ENCODE measurements at regions not wholly inside any gene's neighbourhood (a gene's known extent, or its start where the extent isn't known, plus 50 kb on each side); places are given as distances from the start of the nearest gene placed in this dataset.
A peak's percentile ranks its signal among the peaks of the same experiment; 100 is the strongest.
"Not testable (repeated sequence)": the region's sequence is repeated elsewhere in the genome, so short reads cannot be mapped to it uniquely, and the experiment has no call there.

DNA sequence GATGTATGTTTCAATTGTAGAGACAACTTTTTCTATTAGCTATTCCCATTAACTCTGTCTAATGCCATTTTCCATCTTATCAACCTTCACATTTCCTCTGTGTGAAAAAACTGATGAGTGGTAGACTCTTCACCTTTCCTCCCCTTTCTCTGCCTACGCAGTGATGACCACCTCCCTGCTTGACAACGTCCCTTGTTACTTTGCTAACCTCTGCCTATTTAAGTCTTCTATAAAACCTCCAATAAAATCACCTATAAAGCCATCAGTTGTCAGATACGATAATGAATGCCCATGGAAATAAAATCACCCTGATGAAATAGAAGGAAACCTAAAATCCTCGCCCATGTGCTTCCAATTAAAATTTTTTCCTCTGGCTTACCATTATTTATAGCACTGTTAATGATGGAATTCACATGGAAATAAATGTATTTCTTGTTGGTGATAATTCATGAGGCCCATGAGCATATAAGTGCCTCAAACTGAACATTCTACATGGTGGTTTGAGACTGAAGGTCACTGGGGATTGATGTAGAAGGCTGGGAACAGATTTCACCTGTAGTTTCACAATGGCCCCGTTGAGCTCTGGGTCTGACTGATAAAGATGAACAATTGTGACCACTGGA, 1454.0 kb upstream of the SEL1L start:
- no peaks in the 10 kb centered on the region for H3K36me3 ChIP-seq (ENCODE audit: low read depth)
- no peak overlapping the region for H2AFZ ChIP-seq
- H3K9ac ChIP-seq, result no peak overlapping the region
- no peaks in the 10 kb centered on the region for H3K9me3 ChIP-seq (ENCODE audit: low read depth)
- 5 to 6% methylated on average over 5 of the region's 5 CpGs for WGBS, 2 experiments (ENCODE audit: low coverage in 1 of 2, low lambda C conversion rate in 2 of 2, missing lambda C conversion rate in 2 of 2)
- no peak overlapping the region for H3K4me2 ChIP-seq (ENCODE audit: unreplicated experiment)
- in situ Hi-C loops (cut with MboI), result no loop called here
- H3K27ac ChIP-seq, result no peak overlapping the region
- TF ChIP-seq EZH2 (IDR thresholded peaks at IDR 0.05; ENCODE audit: insufficient read depth, poor library complexity, severe bottlenecking), result no peak
- TF ChIP-seq EZH2phosphoT487 (IDR thresholded peaks at IDR 0.05; ENCODE audit: insufficient read depth, low read depth), result no peak
- no peaks in the 10 kb centered on the region for H3K79me2 ChIP-seq (ENCODE audit: insufficient read depth)
- no peaks in the 10 kb centered on the region for H3K9me2 ChIP-seq (ENCODE audit: insufficient read depth)
- H3F3A ChIP-seq (ENCODE audit: insufficient read depth), result no peaks in the 10 kb centered on the region
- DNase-seq, result no peak
- H4K20me1 ChIP-seq (ENCODE audit: insufficient read depth), result no peaks in the 10 kb centered on the region
- H3K4me3 ChIP-seq, result no peak overlapping the region
- no peaks in the 10 kb centered on the region for H3K27me3 ChIP-seq (replicated peaks; ENCODE audit: insufficient read depth)
- H3K4me1 ChIP-seq (ENCODE audit: insufficient read depth), result no peaks in the 10 kb centered on the region

DNA sequence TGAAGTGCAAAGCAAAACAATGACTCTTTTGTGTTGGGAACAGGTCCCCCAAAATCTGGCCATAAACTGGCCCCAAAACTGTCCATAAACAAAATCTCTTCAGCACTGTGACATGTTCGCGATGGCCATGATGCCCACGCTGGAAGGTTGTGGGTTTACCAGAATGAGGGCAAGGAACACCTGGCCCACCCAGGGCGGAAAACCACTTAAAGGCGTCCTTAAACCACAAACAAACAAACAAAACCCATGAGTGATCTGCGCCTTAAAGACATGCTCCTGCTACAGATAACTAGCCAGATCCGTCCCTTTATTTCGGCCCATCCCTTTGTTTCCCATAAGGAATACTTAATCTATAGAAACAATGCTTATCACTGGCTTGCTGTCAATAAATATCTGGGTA, 1460.9 kb upstream of the SEL1L start:
- H3K9me2 ChIP-seq (ENCODE audit: insufficient read depth); H4K20me1 ChIP-seq (ENCODE audit: insufficient read depth); in situ Hi-C loops (cut with MboI); H3K4me3 ChIP-seq; H3K36me3 ChIP-seq (ENCODE audit: low read depth); H3K4me2 ChIP-seq (ENCODE audit: unreplicated experiment); H3K27ac ChIP-seq; H3K9me3 ChIP-seq (ENCODE audit: low read depth); H3K27me3 ChIP-seq (replicated peaks; ENCODE audit: insufficient read depth); H3K9ac ChIP-seq; H3K79me2 ChIP-seq (ENCODE audit: insufficient read depth); DNase-seq; H3F3A ChIP-seq (ENCODE audit: insufficient read depth); H3K4me1 ChIP-seq (ENCODE audit: insufficient read depth); H2AFZ ChIP-seq: not testable (repeated sequence)
- 67 to 75% methylated on average over 8 of the region's 8 CpGs for WGBS, 2 experiments (ENCODE audit: low coverage in 1 of 2, low lambda C conversion rate in 2 of 2, missing lambda C conversion rate in 2 of 2)

DNA sequence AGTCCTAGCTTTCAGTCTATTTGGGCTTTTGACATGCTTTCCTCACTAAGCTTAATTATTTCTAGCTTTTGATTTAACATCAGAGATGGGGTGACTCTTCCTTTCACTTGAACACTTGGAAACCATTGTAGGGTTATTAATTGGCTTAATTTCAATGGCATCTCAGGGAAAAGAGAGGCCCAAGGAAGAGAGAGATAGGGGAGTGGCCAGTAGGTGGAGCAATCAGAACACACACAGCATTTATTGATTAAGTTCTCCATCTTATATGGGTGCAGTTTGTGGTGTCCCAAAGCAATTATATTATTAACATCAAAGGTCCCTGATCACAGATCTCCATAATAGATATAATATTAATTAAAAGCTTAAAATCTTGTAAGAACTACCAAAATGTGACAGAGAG, 1466.1 kb upstream of the SEL1L start:
- Histone ChIP-seq H3K9ac (no peak overlapping the region), H3K27me3 (replicated peaks; ENCODE audit: insufficient read depth) (no peaks in the 10 kb centered on the region), H3F3A (ENCODE audit: insufficient read depth) (no peaks in the 10 kb centered on the region), H3K36me3 (ENCODE audit: low read depth) (no peaks in the 10 kb centered on the region), H3K9me2 (ENCODE audit: insufficient read depth) (no peaks in the 10 kb centered on the region), H3K4me3 (no peak overlapping the region), H3K27ac (no peak overlapping the region), H3K4me1 (ENCODE audit: insufficient read depth) (no peaks in the 10 kb centered on the region), H4K20me1 (ENCODE audit: insufficient read depth) (no peaks in the 10 kb centered on the region), H3K4me2 (ENCODE audit: unreplicated experiment) (no peak overlapping the region), H2AFZ (no peak overlapping the region), H3K9me3 (ENCODE audit: low read depth) (no peaks in the 10 kb centered on the region), H3K79me2 (ENCODE audit: insufficient read depth) (no peaks in the 10 kb centered on the region)
- peak; percentile 6 for DNase-seq
- in situ Hi-C loops (cut with MboI), result no loop called here
- no peak for TF ChIP-seq EZH2phosphoT487 (IDR thresholded peaks at IDR 0.05; ENCODE audit: insufficient read depth, low read depth)

DNA sequence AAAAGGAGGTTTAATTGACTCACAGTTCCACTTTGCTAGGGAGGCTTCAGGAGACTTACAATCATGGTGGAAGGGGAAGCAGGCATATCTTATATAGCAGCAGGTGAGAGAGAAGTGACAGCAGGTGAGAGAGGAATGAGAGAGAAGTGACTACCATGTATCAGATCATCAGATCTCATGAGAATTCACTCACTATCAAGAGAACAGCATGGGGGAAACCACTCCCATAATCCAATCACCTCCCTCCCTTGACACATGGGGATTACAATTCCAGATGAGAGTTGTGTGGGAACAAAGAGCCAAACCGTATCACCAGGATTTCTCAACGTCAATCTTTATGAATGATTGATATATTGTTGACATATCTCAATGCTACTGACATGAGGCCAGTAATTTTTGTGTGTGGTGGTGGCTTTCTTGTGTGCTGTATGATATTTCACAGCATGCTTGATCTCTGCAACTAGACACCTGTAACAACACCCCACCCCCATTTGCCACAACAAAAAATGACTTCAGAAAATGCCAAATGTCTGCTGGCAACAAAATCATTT, 1470.9 kb upstream of the SEL1L start:
- Histone ChIP-seq H2AFZ (no peak overlapping the region), H3K9me3 (ENCODE audit: low read depth) (no peaks in the 10 kb centered on the region), H3K9ac (no peak overlapping the region), H3K4me3 (no peak overlapping the region), H3K4me2 (ENCODE audit: unreplicated experiment) (no peak overlapping the region), H3K79me2 (ENCODE audit: insufficient read depth) (no peaks in the 10 kb centered on the region), H3K27ac (no peak overlapping the region), H4K20me1 (ENCODE audit: insufficient read depth) (no peaks in the 10 kb centered on the region), H3K36me3 (ENCODE audit: low read depth) (no peaks in the 10 kb centered on the region), H3F3A (ENCODE audit: insufficient read depth) (no peaks in the 10 kb centered on the region), H3K4me1 (ENCODE audit: insufficient read depth) (no peaks in the 10 kb centered on the region), H3K9me2 (ENCODE audit: insufficient read depth) (no peaks in the 10 kb centered on the region), H3K27me3 (replicated peaks; ENCODE audit: insufficient read depth) (no peaks in the 10 kb centered on the region)
- WGBS, 2 experiments (ENCODE audit: low coverage in 1 of 2, low lambda C conversion rate in 2 of 2, missing lambda C conversion rate in 2 of 2), result 6 to 8% methylated on average over 2 of the region's 2 CpGs
- DNase-seq, result no peak
- TF ChIP-seq EZH2 (IDR thresholded peaks at IDR 0.05; ENCODE audit: insufficient read depth, poor library complexity, severe bottlenecking) (no peak), EZH2phosphoT487 (IDR thresholded peaks at IDR 0.05; ENCODE audit: insufficient read depth, low read depth) (no peak)
- in situ Hi-C loops (cut with MboI), result no loop called here

DNA sequence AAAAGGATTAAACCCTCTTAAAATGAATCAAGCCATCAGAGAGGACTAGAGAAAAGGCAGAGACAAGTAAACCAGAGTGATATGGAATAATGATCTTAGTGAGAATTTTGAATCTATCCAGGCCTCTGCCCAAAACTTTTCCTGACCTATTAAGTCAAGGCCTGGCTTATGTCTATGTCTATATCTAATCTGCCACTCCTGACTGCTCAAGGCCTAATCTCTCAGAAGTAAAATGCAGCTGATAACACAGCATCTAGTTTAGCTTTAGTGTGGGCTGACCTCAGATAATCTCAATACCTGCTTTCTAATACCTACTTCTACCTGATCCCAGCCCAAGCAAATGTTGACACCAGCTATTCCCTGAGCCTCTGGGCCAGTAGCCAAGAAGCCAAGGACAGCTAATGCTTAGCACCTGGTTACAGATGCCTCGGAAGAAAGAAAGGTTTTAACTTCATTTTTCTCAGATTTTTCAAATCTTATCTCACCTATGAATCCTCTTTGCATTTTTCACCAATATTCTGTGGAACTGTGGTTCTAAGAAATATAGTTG, 1472.5 kb upstream of the SEL1L start:
- Histone ChIP-seq H3K27me3 (replicated peaks; ENCODE audit: insufficient read depth) (no peaks in the 10 kb centered on the region), H4K20me1 (ENCODE audit: insufficient read depth) (no peaks in the 10 kb centered on the region), H3K36me3 (ENCODE audit: low read depth) (no peaks in the 10 kb centered on the region), H3K79me2 (ENCODE audit: insufficient read depth) (no peaks in the 10 kb centered on the region), H3K4me2 (ENCODE audit: unreplicated experiment) (no peak overlapping the region), H3K27ac (no peak overlapping the region), H3K9me3 (ENCODE audit: low read depth) (peaks cover 4% of the 10 kb centered on the region), H3K9ac (no peak overlapping the region), H3K4me1 (ENCODE audit: insufficient read depth) (no peaks in the 10 kb centered on the region), H2AFZ (no peak overlapping the region), H3K9me2 (ENCODE audit: insufficient read depth) (no peaks in the 10 kb centered on the region), H3F3A (ENCODE audit: insufficient read depth) (no peaks in the 10 kb centered on the region), H3K4me3 (no peak overlapping the region)
- DNase-seq, result no peak
- TF ChIP-seq EZH2 (IDR thresholded peaks at IDR 0.05; ENCODE audit: insufficient read depth, poor library complexity, severe bottlenecking) (no peak), EZH2phosphoT487 (IDR thresholded peaks at IDR 0.05; ENCODE audit: insufficient read depth, low read depth) (no peak)
- in situ Hi-C loops (cut with MboI), result no loop called here
- 17 to 27% methylated on average over 1 of the region's 1 CpG for WGBS, 2 experiments (ENCODE audit: low coverage in 1 of 2, low lambda C conversion rate in 2 of 2, missing lambda C conversion rate in 2 of 2)

DNA sequence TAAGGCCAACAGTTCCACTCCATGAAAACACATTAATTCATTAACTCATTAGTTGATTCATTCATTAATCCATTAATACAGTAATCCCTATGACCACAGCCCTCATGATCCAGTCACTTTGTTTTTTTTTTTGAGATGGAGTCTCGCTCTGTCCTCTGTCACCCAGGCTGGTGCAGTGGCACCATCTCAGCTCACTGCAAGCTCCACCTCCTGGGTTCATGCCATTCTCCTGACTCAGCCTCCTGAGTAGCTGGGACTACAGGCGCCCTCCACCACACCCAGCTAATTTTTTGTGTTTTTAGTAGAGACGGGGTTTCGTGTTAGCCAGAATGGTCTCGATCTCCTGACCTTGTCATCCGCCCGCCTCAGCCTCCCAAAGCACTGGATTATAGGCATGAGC, 1473.4 kb upstream of the SEL1L start:
- H3K4me2 ChIP-seq (ENCODE audit: unreplicated experiment); H3K79me2 ChIP-seq (ENCODE audit: insufficient read depth); H3K4me3 ChIP-seq; H3K4me1 ChIP-seq (ENCODE audit: insufficient read depth); H3K9ac ChIP-seq; H4K20me1 ChIP-seq (ENCODE audit: insufficient read depth); H3K9me2 ChIP-seq (ENCODE audit: insufficient read depth); DNase-seq; in situ Hi-C loops (cut with MboI); H3K27ac ChIP-seq; H3K9me3 ChIP-seq (ENCODE audit: low read depth); H3K27me3 ChIP-seq (replicated peaks; ENCODE audit: insufficient read depth); H3F3A ChIP-seq (ENCODE audit: insufficient read depth); H2AFZ ChIP-seq; H3K36me3 ChIP-seq (ENCODE audit: low read depth): not testable (repeated sequence)
- WGBS, 2 experiments (ENCODE audit: low coverage in 1 of 2, low lambda C conversion rate in 2 of 2, missing lambda C conversion rate in 2 of 2), result 75 to 80% methylated on average over 7 of the region's 7 CpGs
